COLO668 (cell line): ENCODE measurements at regions not wholly inside any gene's neighbourhood (a gene's known extent, or its start where the extent isn't known, plus 50 kb on each side); places are given as distances from the start of the nearest gene placed in this dataset.

Experiments used
- DNase-seq: peaks from one replicate; lab custom pipeline; 2025; ENCODE audit not compliant: unreplicated experiment; lab: John Stamatoyannopoulos, UW

DNA sequence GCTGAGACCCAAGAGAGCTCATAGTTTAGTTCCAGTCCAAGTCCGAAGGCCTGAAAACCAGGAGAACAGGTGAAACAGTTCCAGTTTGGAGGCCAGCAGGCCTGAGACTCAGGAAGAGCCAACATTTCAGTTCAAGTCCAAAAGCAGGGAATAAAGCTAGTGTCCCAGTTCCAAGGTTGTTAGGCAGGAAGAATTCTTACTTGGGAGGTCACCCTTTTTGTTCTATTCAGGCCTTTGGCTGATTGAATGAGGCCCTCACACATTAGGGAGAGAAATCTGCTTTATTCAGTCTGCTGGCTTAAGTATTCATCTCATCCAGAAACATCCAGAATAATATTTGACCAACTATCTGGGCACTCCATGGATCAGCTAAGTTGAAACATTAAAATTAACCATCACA is 294.6 kb downstream of the PCNX1 start:
- no peak for DNase-seq

DNA sequence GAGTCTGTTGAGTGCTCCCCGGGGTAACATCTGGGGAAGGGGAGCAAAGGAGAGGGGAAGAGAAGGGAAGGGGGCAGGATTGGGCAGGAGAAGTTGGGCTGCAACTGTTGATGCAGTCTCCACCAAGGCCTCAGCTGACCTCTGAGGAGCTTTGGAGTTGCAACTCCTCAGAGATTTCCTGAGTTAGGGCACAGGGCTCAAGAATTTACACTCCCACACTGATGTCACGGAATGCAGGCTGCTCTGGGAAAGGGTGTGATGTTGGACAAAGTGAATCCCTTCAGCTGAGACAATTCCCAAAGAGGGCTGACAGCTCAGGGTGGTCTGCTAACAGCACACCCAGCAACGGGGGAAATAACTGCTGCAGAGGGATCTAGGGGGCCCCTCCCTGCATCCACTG is 295.6 kb downstream of the PCNX1 start:
- no peak for DNase-seq

DNA sequence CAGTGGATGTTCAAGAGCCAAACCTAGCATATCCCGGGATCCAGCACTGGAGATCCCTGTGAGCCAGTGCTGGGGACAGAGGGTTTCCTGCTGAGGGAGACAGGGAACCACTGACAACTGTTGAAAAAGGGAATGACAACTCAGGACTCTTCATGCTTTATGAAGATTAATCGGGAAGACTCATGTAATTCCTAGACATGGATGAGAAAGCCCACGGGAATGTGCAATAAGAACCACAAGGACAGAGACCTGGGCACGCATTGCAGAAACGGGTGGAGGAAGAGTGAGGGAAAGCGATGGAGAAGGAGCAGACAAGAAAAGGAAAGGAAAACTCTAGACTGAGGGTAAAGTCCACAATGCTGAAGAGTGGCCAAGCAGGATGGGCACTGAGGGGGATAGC is 296.0 kb downstream of the PCNX1 start:
- no peak for DNase-seq

DNA sequence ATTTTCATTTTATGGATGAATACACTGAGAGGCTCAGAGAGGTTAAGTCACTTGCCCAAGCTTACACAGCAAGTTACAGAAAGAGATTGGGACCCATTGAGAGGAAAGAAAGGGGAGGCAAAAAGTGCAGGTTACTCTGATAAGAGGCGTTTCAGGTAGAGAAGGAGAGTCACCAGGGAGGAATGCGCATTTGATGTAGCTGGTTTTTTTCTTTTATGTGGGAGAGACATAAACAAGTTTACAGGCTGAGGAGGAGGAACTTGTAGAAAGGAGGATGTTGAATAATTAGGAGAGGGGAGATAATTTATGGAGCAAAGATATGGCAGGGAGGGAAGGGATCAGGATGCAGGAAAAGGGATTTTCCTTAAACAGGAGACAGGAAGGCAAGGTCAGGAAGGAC is 297.0 kb downstream of the PCNX1 start:
- DNase-seq, result no peak

DNA sequence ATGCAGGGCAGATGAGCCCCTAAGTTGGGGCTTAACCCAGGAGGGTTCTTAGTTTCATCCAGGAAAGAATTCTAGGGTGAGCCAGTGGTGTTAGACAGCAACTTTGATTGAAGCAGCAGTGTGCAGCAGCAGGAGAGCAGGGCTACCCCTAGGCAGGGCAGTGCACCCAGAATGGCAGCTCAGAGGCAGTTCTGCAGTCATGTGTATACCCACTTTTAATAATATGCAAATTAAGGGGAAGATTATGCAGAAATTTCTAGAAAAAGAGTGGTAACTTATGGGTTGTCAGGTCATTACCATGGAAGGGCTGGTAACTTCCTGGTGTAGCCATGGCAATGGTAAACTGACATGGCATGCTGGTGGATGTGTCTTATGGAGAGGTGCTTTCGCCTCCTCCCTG is 297.5 kb downstream of the PCNX1 start:
- DNase-seq, result no peak

DNA sequence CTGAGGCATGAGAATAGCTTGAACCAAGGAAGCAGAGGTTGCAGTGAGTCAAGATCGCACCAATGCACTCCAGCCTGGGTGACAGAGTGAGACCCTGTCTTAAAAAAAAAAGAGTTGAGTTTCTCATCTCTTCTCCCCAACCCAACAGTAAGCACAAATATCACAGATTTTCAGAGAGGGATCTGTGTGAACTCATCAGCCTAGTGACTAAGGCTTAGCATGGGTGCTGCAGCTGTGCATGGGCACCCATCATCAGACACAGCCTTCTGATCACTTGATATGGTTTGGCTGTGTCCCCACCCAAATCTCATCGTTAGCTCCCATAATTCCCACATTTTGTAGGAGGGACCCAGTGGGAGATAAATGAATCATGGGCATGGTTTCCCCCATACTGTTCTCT is 298.9 kb downstream of the PCNX1 start:
- no peak for DNase-seq

DNA sequence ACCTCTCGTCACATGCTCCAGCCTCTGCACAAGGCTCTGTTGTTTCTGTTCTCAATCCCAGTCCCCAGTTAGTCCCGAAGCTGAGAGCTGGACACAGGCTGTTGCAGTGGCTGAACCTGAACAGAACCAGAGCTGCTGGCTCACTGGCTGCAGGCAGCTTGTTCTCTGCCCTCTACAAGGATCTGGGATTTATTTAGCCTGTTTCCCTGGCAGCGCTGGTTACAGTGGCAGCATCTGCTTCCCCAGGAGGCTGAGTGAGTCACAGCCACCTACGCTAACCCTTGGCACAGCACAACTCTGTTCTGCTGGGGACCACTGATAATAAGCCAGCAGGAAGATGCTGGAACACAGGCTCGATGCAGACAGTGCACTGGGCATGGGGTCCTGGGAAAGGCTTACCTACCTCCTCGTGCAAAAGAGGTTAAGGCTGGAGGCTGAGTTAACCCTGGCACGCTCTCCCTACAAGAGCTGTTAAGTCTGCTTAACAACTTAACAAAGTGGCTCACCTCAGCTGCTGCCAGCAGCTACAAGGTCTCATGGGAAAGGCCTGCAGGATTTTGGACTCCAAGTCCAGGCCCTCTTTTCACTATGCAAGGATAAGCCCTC is 299.6 kb downstream of the PCNX1 start:
- DNase-seq, result peak; percentile 18

DNA sequence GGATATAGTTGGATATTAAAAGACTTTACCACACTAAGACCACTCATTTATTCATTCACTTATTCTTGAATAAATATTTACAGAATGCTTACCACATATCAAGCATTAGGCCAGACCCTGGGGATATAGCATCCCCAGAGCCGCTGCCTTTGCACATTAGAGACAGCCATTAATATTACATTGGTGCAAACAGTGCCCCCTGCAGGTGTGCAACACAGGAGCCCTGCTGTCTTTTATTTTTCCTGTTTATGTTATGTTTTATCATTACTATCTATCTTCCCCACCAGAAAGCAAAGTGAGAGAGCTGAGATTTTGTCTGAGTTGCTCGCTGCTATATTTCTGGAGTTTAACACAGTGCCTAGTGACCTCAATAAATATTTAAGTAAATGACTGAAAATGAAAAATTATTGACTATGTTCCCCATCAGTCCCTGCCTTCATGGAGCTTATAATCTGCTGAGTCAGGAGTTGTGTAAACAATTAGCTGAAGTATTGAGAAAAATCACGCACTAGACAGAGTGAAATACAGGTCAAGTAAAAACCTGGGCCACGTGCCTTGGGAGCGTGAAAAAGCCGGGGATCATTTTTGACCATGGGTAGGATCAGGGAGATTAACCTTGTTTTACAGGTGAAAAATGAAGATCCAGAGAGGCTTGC is 301.6 kb downstream of the PCNX1 start:
- no peak for DNase-seq

DNA sequence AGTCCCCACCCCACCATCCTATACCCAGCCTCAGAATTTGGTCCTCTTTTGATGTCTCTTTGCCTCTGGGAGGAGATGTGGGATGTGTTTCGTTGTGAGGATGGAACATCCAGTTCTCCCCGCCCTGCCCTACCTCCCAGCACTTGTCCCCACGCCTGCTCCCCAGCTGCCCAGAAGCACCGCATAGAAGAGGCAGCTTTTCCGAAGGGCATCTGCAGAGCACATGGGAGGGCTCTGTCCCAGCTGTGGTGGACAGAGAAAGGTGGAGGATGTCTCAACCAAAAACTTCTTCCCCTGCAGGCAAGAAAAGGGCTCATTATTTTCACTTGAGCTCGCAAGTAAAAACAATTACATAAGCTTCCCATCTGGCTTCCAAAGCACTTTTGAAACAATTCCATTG is 302.6 kb downstream of the PCNX1 start:
- DNase-seq, result no peak

DNA sequence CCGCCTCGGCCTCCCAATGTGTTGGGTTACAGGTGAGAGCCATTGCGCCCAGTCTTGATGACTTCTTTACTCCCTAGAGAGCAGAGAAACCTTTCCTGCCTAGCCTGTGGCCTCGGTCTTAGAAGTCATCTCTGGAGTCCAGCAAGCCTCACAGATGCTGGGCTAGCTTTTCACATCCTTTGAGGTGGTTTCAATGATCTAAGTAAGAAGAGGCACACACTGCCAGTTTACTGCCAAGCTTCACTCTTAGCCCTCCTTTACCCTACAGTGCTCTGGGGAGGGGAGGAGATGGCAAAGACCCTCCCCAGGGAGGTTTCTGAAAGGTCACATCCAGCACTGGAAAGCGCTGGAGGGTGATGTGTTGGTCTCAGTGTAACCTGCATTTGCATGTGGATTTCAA is 304.8 kb downstream of the PCNX1 start:
- no peak for DNase-seq

DNA sequence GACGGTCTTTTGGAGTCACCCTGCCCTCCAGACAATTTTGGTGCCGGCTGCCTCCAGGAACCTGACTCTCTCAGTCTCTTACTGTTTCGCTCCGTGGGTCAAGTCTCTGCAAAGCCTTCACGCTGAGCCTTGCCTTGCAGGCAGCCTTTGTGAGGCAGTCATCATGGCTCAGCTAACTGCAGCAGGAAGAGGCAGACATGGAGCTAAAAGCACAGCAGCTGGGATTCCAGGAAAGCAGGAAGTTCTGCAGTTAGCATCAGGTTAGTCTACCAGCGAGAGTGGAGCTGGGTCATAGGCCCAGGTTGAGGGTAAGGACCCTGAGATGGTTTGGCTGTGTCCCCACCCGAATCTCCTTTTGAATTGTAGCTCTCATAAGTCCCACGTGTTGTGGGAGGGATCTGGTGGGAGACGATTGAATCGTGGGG is 305.4 kb downstream of the PCNX1 start:
- DNase-seq, result no peak

DNA sequence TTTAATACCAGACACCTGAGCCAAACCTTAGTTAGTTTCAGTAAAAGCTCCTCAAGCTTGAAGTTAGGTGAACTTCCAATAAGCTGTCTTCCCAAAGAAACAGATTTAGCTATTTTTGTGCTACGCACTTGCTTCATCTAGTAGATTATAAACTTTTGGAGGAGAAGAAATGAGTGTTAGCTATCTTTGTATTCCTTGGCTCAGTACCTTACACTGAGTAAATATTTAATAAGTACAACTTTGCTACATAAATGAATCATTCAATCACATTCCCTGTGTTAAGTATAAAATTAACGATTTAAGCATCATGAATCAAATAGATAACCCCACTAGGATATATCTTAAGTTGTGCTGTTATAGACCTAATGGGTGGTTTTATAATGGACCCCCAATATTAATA is 307.0 kb downstream of the PCNX1 start:
- no peak for DNase-seq

DNA sequence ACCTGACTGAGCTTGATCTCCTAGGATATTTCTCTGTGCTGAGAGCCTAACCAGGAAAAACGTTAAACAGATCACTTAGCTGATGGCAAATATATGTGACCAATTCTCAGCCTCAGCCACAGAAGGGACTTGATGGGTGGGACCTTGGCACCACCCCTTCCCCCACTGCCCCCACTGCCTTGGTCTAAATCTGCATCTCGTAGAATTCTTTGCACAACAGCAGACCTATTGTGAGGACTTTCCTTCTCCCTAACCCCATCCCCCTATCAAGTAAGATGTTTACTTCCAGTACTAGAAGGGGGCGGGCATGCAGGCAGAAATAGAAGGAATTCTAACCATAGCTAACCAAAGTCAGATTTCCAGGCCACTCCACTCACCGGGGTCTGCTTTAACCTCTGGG is 313.2 kb downstream of the PCNX1 start:
- DNase-seq, result no peak

DNA sequence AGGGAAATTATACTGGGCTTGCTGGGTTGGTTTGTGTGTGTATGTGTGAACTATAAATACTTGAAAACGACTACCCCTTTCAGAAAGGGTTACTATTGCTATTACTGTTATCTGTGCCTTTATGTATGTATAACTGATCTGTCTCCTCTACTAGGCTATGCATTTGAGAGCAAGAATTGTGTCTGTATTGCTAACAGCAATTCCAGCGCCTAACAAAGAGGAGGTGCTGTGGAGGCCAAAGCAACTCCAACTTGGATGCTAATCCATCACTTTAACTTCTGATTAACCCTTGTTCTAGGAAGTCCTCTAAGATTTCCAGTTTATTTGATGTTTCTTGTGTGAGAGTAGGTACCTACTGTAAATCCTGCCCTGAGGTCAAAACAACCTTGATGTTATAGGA is 313.9 kb downstream of the PCNX1 start:
- no peak for DNase-seq

DNA sequence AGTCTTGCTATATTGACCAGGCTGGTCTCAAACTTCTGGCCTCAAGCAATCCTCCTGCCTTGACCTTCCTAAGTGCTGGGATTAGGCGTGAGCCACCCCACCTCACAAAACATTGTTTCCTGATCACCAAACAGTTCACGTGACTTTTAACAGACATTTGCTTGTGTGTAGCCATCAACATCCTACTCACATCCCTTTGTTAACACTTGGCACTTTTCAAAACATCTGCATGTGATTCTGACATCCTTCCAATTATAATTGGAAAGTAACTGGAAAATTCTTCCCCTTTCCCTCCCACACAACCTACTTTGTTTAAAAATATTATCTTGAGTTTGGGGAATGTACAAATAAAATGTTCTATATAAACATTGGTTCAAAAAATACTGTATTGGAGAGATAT is 317.9 kb downstream of the PCNX1 start:
- no peak for DNase-seq

DNA sequence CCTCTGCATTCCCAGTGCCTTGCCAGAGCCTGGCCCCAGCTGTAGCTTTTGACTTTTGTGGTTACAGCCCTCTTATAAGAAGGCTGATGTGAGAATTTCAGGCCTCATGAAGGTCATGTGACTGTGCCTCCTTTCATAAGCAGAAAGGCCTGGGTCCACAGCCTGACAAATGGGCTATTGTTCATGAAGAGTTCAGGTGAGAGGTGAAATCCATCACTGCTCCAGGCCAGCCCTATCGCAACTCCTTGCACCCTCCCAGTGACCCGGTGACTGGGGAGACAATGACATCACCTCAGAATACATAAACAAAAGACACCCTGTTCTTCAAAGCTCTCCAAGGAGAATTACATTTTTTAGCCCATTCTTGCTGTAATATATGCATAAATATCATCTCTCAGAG is 321.5 kb downstream of the PCNX1 start:
- no peak for DNase-seq

DNA sequence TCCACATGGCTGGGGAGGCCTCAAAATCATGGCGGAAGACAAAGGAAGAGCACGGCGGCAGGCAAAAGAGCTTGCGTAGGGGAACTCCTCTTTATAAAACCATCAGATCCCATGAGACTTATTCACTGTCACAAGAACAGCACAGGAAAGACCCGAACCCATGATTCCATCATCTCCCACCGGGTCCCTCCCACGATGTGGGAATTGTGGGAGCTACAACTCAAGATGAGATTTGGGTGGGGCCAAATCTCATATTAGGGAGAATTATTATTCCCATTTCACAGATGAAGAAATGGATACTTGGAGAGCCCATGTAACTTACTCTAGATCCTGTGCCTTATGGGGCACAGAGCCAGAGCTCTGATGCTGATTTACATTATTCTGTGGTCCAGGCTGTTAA is 322.6 kb downstream of the PCNX1 start:
- no peak for DNase-seq

DNA sequence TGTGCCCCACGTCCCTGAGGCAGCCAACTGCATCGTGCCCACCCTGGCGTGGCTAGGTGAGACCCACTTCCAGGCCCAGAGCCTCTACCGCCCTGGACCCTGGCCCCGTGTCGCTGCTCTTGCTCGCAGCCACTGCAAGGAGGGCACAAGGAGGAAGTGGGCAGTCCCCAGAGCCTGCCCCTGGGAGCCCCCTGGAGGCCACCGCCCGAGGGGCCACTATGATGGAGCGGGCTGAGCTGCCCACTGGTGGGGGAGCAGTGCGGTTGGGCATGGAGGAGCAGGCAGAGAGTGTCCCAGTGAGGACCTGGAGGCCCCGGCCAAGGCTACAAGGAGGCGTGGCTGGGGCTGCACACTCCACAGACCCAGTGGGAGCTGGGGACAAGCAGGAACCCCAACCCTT is 323.6 kb downstream of the PCNX1 start:
- DNase-seq, result no peak

DNA sequence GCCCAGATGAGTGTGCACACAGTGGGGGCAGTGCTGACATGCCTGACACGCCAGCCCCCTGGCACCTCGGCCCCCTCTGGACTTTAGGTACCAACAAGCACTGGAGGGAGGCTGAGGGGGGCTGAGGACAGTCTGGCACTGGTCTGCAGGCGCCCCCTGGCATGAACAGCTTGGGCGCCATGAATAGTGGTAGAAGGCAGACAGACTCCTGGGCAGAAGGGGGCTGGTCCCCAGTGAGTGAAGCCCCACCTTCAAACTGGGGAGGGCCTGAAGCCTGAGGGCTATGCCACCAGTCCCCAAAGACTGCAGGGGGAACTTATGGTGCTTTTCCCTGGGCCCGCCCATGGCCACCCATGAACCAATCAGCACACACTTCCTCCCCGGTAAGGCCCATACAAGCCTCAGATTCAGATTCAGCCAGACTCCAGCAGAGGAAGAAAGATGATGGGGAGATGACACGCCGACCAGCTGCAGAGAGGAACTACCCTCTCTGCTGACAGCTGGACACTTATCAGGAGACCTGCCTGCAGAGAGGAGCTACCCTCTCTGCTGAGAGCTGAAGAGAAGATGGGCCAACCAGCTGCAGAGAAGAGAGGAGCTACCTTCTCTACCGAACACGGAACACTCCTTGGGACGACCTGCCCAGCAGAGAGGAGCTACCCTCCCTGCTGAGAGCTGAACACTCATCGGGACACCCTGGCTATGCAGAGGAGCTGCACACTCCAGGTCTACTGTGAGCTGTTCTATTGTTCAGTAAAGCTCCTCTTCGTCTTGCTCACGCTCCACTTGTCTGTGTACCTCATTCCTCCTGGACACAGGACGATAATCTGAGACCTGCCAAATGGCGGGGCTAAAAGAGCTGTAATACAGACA is 324.5 kb downstream of the PCNX1 start:
- DNase-seq, result no peak

DNA sequence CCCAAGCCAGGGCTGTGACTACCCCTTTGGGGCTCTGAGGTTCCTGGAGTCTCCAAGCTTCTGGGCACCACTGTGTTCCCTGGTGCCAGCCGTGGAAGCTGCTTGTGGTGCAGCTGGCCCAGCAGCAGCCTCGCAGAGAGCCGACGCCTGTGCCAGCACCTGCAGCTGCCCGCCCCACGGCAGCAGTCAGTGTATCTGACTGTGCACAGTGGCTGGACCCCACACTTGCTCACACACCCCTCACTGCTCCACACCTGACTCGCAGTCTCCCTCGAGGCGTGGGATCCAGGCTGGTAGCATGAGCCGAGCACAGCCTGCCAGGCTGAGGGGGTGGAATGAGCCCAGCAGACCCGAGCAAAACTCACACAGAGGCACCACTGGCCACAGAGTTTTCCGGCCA is 325.2 kb downstream of the PCNX1 start:
- no peak for DNase-seq

DNA sequence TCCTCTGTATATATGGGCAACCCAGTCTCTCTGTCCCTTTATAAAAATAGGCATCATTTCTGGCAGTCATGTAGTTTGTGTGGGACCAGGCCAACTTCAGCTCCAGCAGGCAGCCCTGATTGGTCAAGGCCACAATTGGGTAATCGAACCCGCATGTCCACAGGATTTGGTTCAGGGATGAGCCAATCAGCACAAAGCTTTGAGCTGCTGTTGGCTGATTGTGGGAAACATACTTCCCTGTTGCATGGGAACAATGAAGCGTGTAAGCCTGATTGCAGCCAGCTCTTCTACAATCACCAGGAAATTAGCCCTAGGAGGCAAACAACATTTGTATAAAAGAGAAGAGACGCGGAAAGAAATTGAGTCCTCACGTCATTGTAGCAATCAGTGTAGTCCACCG is 328.6 kb downstream of the PCNX1 start:
- no peak for DNase-seq

DNA sequence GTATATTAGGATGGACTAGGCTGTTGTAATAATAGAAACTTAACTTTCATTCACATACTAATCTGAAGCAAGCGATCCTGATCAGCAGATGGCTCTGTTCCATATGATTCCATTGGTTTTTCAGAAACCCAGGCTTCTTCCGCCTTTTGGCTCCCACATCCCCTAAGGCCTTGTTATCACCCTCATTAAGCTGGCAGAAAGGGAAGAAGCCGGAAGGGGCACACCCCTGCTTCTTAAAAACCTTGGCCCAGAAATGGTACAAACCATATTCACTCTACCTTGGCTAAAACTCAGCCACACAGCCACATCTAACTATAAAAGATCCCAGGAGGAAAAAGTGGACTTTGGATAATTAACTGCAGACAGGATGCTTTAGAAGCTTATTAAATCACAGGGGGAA is 329.2 kb downstream of the PCNX1 start:
- DNase-seq, result no peak
